ENCODE measurements at regions not wholly inside any gene's neighbourhood (a gene's known extent, or its start where the extent isn't known, plus 50 kb on each side); places are given as distances from the start of the nearest gene placed in this dataset.

GRCh38 chr18:54690198-54690597 lies 99.2 kb downstream of the DYNAP start:
- no peak for TF ChIP-seq CTCF (IDR thresholded peaks at IDR 0.05)
- POLR2A ChIA-PET = no interaction called here

GRCh38 chr18:54692463-54692862 lies 101.4 kb downstream of the DYNAP start:
- CTCF ChIA-PET = no interaction called here
- Mint-ChIP-seq H3K4me1 (ENCODE audit: low read depth) (no peaks in the 10 kb centered on the region), H3K9me3 (no peaks in the 10 kb centered on the region), H3K36me3 (ENCODE audit: low read depth) (no peaks in the 10 kb centered on the region), H3K27me3 (peaks cover 3% of the 10 kb centered on the region), H3K27ac (no peak overlapping the region), H3K4me3 (no peak overlapping the region)
- POLR2A ChIA-PET = no interaction called here
- ATAC-seq (no peak), DNase-seq (no peak)
- intact Hi-C loops (cut with micrococcal nuclease) = no loop called here
- TF ChIP-seq CTCF (IDR thresholded peaks at IDR 0.05) = no peak

More at GRCh38 chr18:54690198-54690597, 99.2 kb downstream of the DYNAP start:
- peaks cover 2% of the 10 kb centered on the region for H3K27me3 Mint-ChIP-seq
- H3K4me1 Mint-ChIP-seq (ENCODE audit: low read depth) = no peaks in the 10 kb centered on the region
- no peak for DNase-seq
- no peaks in the 10 kb centered on the region for H3K9me3 Mint-ChIP-seq
- no peak overlapping the region for H3K27ac Mint-ChIP-seq
- no peak overlapping the region for H3K4me3 Mint-ChIP-seq
- intact Hi-C loops (cut with micrococcal nuclease) = no loop called here
- CTCF ChIA-PET = no interaction called here
- no peak for ATAC-seq
- H3K36me3 Mint-ChIP-seq (ENCODE audit: low read depth) = no peaks in the 10 kb centered on the region

GRCh38 chr18:54696616-54697293 lies 105.7 kb downstream of the DYNAP start:
- Mint-ChIP-seq H3K4me3 (no peak overlapping the region), H3K9me3 (no peaks in the 10 kb centered on the region), H3K4me1 (ENCODE audit: low read depth) (no peaks in the 10 kb centered on the region), H3K27ac (no peak overlapping the region), H3K27me3 (peaks cover 3% of the 10 kb centered on the region), H3K36me3 (ENCODE audit: low read depth) (no peaks in the 10 kb centered on the region)
- ChIA-PET POLR2A (no interaction called here), CTCF (no interaction called here)
- DNase-seq = no peak
- ATAC-seq = no peak
- intact Hi-C loops (cut with micrococcal nuclease) = no loop called here
- TF ChIP-seq CTCF (IDR thresholded peaks at IDR 0.05) = no peak

GRCh38 chr18:54700580-54700979 lies 109.5 kb downstream of the DYNAP start:
- no peak overlapping the region for H3K27ac Mint-ChIP-seq
- no peak for ATAC-seq
- peaks cover 3% of the 10 kb centered on the region for H3K27me3 Mint-ChIP-seq
- no peaks in the 10 kb centered on the region for H3K4me1 Mint-ChIP-seq (ENCODE audit: low read depth)
- DNase-seq = no peak
- intact Hi-C loops (cut with micrococcal nuclease) = loop anchor here (10.0 kb wide), 1 partner anchor 244 kb away; no protein-coding TSS in a partner anchor
- H3K36me3 Mint-ChIP-seq (ENCODE audit: low read depth) = no peaks in the 10 kb centered on the region
- CTCF ChIA-PET = no interaction called here
- TF ChIP-seq CTCF (IDR thresholded peaks at IDR 0.05) = no peak
- H3K9me3 Mint-ChIP-seq = no peaks in the 10 kb centered on the region
- POLR2A ChIA-PET = no interaction called here
- H3K4me3 Mint-ChIP-seq = no peak overlapping the region

GRCh38 chr18:54702686-54703085 lies 111.6 kb downstream of the DYNAP start:
- CTCF ChIA-PET = interaction anchor here (0.5 kb wide), 1 partner anchor 126 kb away, joined by 3 read pairs; no protein-coding TSS in a partner anchor
- Mint-ChIP-seq H3K4me3 (no peak overlapping the region), H3K9me3 (no peaks in the 10 kb centered on the region), H3K27ac (no peak overlapping the region), H3K36me3 (ENCODE audit: low read depth) (no peaks in the 10 kb centered on the region), H3K4me1 (ENCODE audit: low read depth) (no peaks in the 10 kb centered on the region), H3K27me3 (no peaks in the 10 kb centered on the region)
- DNase-seq = no peak
- POLR2A ChIA-PET = no interaction called here
- no peak for TF ChIP-seq CTCF (IDR thresholded peaks at IDR 0.05)
- intact Hi-C loops (cut with micrococcal nuclease) = loop anchor here (10.0 kb wide), 1 partner anchor 242 kb away; no protein-coding TSS in a partner anchor
- ATAC-seq = no peak

Measured in activated CD8-positive, alpha-beta T cell treated with anti-CD3 and anti-CD28 coated beads for 36 hours (primary cell).